ENCODE measurements at regions not wholly inside any gene's neighbourhood (a gene's known extent, or its start where the extent isn't known, plus 50 kb on each side); places are given as distances from the start of the nearest gene placed in this dataset.

DNA sequence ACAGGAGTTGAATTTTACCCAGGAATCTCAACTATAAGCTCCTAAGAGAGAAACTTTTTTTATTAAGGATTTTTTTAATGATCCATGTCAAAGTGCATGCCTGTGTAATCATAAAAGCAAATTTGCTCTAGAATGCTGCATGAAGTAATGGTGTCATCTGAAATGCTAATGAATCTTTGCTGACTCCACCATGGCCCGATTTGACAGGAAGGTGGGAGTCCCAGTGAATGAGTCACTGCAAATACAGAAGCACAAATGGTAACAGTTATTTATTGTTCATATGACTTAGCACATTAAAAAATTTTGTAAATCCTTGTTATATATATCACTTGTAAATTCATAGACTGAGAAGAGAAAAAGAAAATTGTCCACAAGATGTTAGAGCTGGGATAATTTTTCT is 341.3 kb downstream of the RASEF start:
- TF ChIP-seq SUZ12 (IDR thresholded peaks at IDR 0.05; ENCODE audit: extremely low read depth, insufficient read depth, insufficient read length) (no peak), ZNF274 (IDR thresholded peaks at IDR 0.05; ENCODE audit: low read depth, low read length) (no peak), YY1 (IDR thresholded peaks at IDR 0.05; ENCODE audit: insufficient read depth, insufficient read length) (no peak)
- DNase-seq (ENCODE audit: low read depth, low spot score): no peak
- H3K9ac ChIP-seq (ENCODE audit: insufficient read length, low read depth): no peak overlapping the region
- H3K27me3 ChIP-seq (ENCODE audit: insufficient read depth, insufficient read length): no peaks in the 10 kb centered on the region
- H3K9me3 ChIP-seq (ENCODE audit: insufficient read depth, low read length): no peaks in the 10 kb centered on the region
- no peaks in the 10 kb centered on the region for H3K36me3 ChIP-seq (ENCODE audit: insufficient read depth, insufficient read length, low read length)
- no peak overlapping the region for H3K4me3 ChIP-seq (ENCODE audit: insufficient read length, low read depth)
- H3K4me1 ChIP-seq (ENCODE audit: insufficient read depth, insufficient read length): no peaks in the 10 kb centered on the region

DNA sequence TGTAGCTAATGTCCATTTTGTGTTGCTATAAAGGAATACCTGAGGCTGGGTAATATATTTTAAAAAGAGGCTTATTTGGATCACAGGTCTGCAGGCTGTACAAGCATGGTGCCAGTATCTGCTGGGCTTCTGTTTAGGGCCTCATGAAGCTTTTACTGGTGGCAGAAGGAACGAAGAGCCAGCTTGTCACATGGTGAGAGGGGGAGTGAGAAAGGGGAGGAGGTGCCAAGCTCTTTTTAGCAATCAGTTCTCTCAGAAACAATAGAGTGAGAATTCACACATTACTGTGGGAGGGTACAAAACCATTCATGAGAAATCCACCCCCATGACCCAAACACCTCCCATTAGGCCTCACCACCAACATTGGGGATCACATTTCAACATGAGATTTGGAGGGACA is 340.9 kb downstream of the RASEF start:
- DNase-seq (ENCODE audit: low read depth, low spot score): no peak

DNA sequence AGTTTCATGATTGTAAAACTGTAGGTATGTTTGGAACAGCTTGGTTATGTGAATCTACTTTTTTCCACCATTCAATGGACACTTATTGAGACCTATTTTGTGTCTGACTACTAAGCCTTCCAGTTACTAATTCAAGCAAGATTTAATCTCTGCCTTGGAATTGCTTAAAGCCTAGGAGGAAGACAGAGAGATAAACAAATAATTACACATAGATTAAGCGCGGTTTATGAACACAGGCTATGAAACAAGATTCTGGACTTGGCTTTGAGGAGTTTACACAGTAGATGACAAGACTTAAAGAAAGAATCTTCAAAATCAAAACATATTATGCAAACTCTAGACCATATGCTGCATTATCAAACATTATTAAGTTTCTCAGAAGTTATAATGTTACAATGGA is 340.4 kb downstream of the RASEF start:
- Histone ChIP-seq H3K4me1 (ENCODE audit: insufficient read depth, insufficient read length) (no peaks in the 10 kb centered on the region), H3K27me3 (ENCODE audit: insufficient read depth, insufficient read length) (no peaks in the 10 kb centered on the region), H3K4me3 (ENCODE audit: insufficient read length, low read depth) (no peak overlapping the region), H3K9me3 (ENCODE audit: insufficient read depth, low read length) (no peaks in the 10 kb centered on the region), H3K9ac (ENCODE audit: insufficient read length, low read depth) (no peak overlapping the region), H3K36me3 (ENCODE audit: insufficient read depth, insufficient read length, low read length) (no peaks in the 10 kb centered on the region)
- TF ChIP-seq SUZ12 (IDR thresholded peaks at IDR 0.05; ENCODE audit: extremely low read depth, insufficient read depth, insufficient read length) (no peak), YY1 (IDR thresholded peaks at IDR 0.05; ENCODE audit: insufficient read depth, insufficient read length) (no peak), ZNF274 (IDR thresholded peaks at IDR 0.05; ENCODE audit: low read depth, low read length) (no peak)
- no peak for DNase-seq (ENCODE audit: low read depth, low spot score)

More for the DNA sequence above, 340.9 kb downstream of the RASEF start:
- H3K9ac ChIP-seq (ENCODE audit: insufficient read length, low read depth): no peak overlapping the region
- H3K36me3 ChIP-seq (ENCODE audit: insufficient read depth, insufficient read length, low read length): no peaks in the 10 kb centered on the region
- no peak for TF ChIP-seq YY1 (IDR thresholded peaks at IDR 0.05; ENCODE audit: insufficient read depth, insufficient read length)
- TF ChIP-seq SUZ12 (IDR thresholded peaks at IDR 0.05; ENCODE audit: extremely low read depth, insufficient read depth, insufficient read length): no peak
- no peak for TF ChIP-seq ZNF274 (IDR thresholded peaks at IDR 0.05; ENCODE audit: low read depth, low read length)
- no peaks in the 10 kb centered on the region for H3K9me3 ChIP-seq (ENCODE audit: insufficient read depth, low read length)
- H3K4me1 ChIP-seq (ENCODE audit: insufficient read depth, insufficient read length): no peaks in the 10 kb centered on the region
- H3K27me3 ChIP-seq (ENCODE audit: insufficient read depth, insufficient read length): no peaks in the 10 kb centered on the region
- no peak overlapping the region for H3K4me3 ChIP-seq (ENCODE audit: insufficient read length, low read depth)

DNA sequence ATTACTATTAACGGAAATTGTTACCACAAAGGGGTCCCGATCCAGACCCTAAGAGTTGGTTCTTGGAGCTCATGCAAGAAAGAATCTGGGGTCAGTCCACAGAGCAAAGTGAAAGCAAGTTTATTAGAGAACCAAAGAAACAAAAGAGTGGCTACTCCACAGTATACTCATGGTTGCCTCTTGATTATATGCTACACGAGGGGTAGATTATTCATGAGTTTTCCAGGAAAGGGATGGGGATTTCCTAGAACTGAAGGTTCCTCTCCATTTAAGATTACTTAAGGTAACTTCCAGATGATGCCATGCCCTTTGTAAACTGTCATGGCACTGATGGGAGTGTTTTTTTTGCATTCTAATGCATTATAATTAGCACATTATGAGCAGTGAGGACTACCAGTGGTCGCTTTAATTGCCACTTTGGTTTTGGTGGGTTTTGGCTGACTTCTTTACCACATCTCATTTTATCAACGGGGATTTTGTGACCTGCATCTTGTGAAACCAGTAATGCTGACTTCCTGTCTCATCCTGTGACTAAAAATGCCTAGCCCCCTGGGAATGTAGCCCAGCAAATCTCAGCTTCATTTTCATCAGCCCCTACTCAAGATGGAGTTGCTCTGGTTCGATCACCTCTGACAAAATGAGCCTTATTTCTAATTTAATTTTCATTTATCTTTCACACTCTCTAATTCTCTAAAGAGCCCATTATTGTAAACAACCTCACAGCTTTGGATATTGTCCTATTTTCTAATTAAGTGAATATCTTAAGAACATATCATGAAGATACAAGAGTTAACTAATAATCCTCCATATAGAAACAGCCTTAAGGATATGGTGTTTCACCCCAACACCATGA is 336.3 kb downstream of the RASEF start:
- DNase-seq (ENCODE audit: low read depth, low spot score): no peak

DNA sequence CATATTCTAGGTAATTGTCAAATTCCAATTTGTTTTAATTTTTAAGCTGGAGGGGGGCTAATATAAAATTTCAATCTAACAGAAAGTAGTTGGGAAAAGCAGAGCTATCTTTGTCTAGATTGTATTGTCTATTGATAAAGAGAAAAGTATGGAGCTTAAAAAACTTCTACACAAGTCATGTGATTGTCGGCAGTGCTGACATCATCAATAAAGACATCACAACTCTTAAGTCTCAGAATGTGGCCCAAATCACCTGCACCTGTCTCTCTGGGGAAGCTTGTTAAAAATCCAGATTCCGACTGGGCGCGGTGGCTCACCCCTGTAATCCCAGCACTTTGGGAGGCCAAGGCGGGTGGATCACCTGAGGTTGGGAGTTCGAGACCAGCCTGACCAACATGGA is 333.8 kb downstream of the RASEF start:
- DNase-seq (ENCODE audit: low read depth, low spot score): no peak
- H3K4me1 ChIP-seq (ENCODE audit: insufficient read depth, insufficient read length): no peaks in the 10 kb centered on the region
- no peaks in the 10 kb centered on the region for H3K27me3 ChIP-seq (ENCODE audit: insufficient read depth, insufficient read length)
- H3K4me3 ChIP-seq (ENCODE audit: insufficient read length, low read depth): no peak overlapping the region
- no peaks in the 10 kb centered on the region for H3K36me3 ChIP-seq (ENCODE audit: insufficient read depth, insufficient read length, low read length)
- no peak overlapping the region for H3K9ac ChIP-seq (ENCODE audit: insufficient read length, low read depth)
- H3K9me3 ChIP-seq (ENCODE audit: insufficient read depth, low read length): no peaks in the 10 kb centered on the region
- no peak for TF ChIP-seq SUZ12 (IDR thresholded peaks at IDR 0.05; ENCODE audit: extremely low read depth, insufficient read depth, insufficient read length)
- no peak for TF ChIP-seq ZNF274 (IDR thresholded peaks at IDR 0.05; ENCODE audit: low read depth, low read length)
- no peak for TF ChIP-seq YY1 (IDR thresholded peaks at IDR 0.05; ENCODE audit: insufficient read depth, insufficient read length)

More for the DNA sequence above, 336.3 kb downstream of the RASEF start:
- no peaks in the 10 kb centered on the region for H3K9me3 ChIP-seq (ENCODE audit: insufficient read depth, low read length)
- no peak overlapping the region for H3K4me3 ChIP-seq (ENCODE audit: insufficient read length, low read depth)
- no peaks in the 10 kb centered on the region for H3K27me3 ChIP-seq (ENCODE audit: insufficient read depth, insufficient read length)
- no peaks in the 10 kb centered on the region for H3K4me1 ChIP-seq (ENCODE audit: insufficient read depth, insufficient read length)
- no peaks in the 10 kb centered on the region for H3K36me3 ChIP-seq (ENCODE audit: insufficient read depth, insufficient read length, low read length)
- TF ChIP-seq YY1 (IDR thresholded peaks at IDR 0.05; ENCODE audit: insufficient read depth, insufficient read length) (no peak), SUZ12 (IDR thresholded peaks at IDR 0.05; ENCODE audit: extremely low read depth, insufficient read depth, insufficient read length) (no peak), ZNF274 (IDR thresholded peaks at IDR 0.05; ENCODE audit: low read depth, low read length) (no peak)
- no peak overlapping the region for H3K9ac ChIP-seq (ENCODE audit: insufficient read length, low read depth)

DNA sequence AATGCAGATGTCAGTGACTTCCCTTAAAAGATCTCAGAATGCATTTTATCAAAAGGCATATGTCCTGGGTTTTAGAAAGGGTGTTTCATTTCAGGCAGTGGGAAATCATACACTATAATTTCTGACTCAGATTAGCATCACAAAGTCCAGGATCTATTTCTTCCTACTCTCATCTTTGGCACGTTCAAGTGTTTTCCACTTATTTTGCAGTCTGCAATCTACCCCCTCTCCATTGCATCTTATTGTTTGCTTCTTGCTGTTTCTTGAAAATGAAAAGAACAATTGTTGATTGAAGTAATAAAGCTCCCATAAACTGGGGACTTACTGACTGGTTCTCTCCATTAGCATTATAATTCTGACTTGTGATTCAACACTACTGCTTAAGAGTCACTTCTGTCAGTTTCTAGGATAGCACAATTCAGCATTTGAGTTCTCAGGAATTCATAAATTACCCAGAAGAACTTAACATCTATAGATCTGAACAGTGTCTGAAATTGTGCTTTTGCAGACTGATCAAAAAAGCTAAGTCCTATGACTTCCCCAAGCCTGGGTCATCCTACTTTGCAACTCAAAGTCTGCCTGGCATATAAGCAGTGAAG is 332.9 kb downstream of the RASEF start:
- H3K9ac ChIP-seq (ENCODE audit: insufficient read length, low read depth): no peak overlapping the region
- H3K4me3 ChIP-seq (ENCODE audit: insufficient read length, low read depth): no peak overlapping the region
- no peaks in the 10 kb centered on the region for H3K36me3 ChIP-seq (ENCODE audit: insufficient read depth, insufficient read length, low read length)
- DNase-seq (ENCODE audit: low read depth, low spot score): no peak
- no peak for TF ChIP-seq ZNF274 (IDR thresholded peaks at IDR 0.05; ENCODE audit: low read depth, low read length)
- no peak for TF ChIP-seq SUZ12 (IDR thresholded peaks at IDR 0.05; ENCODE audit: extremely low read depth, insufficient read depth, insufficient read length)
- TF ChIP-seq YY1 (IDR thresholded peaks at IDR 0.05; ENCODE audit: insufficient read depth, insufficient read length): no peak
- no peaks in the 10 kb centered on the region for H3K9me3 ChIP-seq (ENCODE audit: insufficient read depth, low read length)
- no peaks in the 10 kb centered on the region for H3K27me3 ChIP-seq (ENCODE audit: insufficient read depth, insufficient read length)
- no peaks in the 10 kb centered on the region for H3K4me1 ChIP-seq (ENCODE audit: insufficient read depth, insufficient read length)

DNA sequence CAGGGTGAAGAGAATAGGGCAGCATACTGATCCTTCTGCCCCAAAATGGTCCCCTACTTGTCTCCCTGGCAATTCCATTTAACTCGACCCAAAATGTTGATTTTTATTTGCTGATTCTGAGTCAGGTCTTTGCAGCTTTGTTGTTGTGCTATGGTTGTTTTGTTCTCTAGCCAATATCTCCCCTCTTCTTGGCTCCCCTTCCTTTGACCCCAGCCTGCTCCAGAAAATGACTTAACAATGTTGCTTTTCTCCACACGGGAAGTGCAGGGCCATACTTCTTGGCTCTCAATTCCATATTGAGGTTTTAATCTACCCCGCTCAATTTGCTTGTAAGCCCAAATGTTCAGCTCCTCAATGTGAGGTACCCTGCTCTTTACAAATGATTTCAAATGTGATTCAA is 330.0 kb downstream of the RASEF start:
- Histone ChIP-seq H3K36me3 (ENCODE audit: insufficient read depth, insufficient read length, low read length) (no peaks in the 10 kb centered on the region), H3K4me3 (ENCODE audit: insufficient read length, low read depth) (no peak overlapping the region), H3K4me1 (ENCODE audit: insufficient read depth, insufficient read length) (no peaks in the 10 kb centered on the region), H3K9ac (ENCODE audit: insufficient read length, low read depth) (no peak overlapping the region), H3K27me3 (ENCODE audit: insufficient read depth, insufficient read length) (no peaks in the 10 kb centered on the region), H3K9me3 (ENCODE audit: insufficient read depth, low read length) (no peaks in the 10 kb centered on the region)
- DNase-seq (ENCODE audit: low read depth, low spot score): no peak
- TF ChIP-seq ZNF274 (IDR thresholded peaks at IDR 0.05; ENCODE audit: low read depth, low read length): no peak
- no peak for TF ChIP-seq YY1 (IDR thresholded peaks at IDR 0.05; ENCODE audit: insufficient read depth, insufficient read length)
- no peak for TF ChIP-seq SUZ12 (IDR thresholded peaks at IDR 0.05; ENCODE audit: extremely low read depth, insufficient read depth, insufficient read length)
